Activated T-cell treated with anti-CD3 and anti-CD28 coated beads for 48 hours (primary cell): ENCODE measurements at regions not wholly inside any gene's neighbourhood (a gene's known extent, or its start where the extent isn't known, plus 50 kb on each side); places are given as distances from the start of the nearest gene placed in this dataset.
"Not testable (repeated sequence)": the region's sequence is repeated elsewhere in the genome, so short reads cannot be mapped to it uniquely, and the experiment has no call there.

ENCODE experiments used
- DNase-seq: peaks from one replicate; pipeline ENCODE4 v3.0.0-alpha.2; 2020; ENCODE audit warnings: low read depth

DNA sequence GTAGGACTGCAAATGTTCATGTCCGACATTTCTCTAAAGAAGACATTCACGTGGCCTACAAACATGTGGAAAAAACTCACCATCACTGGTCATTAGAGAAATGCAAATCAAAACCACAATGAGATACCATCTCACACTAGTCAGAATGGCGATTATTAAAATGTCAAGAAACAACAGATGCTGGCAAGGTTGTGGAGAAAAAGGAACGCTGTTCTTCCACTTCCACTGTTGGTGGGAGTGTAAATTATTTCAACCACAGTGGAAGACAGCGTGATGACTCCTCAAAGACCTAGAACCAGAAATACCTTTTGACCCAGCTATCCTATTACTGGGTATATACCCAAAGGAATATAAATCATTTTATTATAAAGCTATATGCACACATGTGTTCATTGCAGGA lies 253.9 kb upstream of the UBASH3B start:
- DNase-seq: not testable (repeated sequence)

- DNase-seq: no peak
Measured at GRCh38 chr11:122399375-122399774, 256.1 kb upstream of the UBASH3B start.

DNA sequence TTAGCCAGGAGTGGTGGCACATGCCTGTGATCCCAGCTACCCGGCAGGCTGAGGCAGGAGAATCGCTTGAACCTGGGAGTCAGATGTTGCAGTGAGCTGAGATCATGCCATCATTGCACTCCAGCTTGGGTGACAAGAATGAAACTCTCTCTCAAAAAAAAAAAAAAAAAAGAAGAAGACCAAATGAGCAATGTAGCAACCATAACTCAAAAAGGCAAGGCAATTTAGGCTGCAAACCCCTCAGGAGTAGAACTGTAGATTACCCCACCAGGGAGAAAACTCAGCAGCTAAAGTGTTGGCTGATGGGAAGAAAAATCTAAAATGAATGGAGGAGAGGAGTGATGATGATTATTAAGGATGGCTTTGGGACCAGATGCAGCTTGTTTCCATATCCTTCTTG lies 256.7 kb upstream of the UBASH3B start:
- no peak for DNase-seq

- DNase-seq: no peak
Measured at GRCh38 chr11:122398167-122398566, 257.4 kb upstream of the UBASH3B start.

DNA sequence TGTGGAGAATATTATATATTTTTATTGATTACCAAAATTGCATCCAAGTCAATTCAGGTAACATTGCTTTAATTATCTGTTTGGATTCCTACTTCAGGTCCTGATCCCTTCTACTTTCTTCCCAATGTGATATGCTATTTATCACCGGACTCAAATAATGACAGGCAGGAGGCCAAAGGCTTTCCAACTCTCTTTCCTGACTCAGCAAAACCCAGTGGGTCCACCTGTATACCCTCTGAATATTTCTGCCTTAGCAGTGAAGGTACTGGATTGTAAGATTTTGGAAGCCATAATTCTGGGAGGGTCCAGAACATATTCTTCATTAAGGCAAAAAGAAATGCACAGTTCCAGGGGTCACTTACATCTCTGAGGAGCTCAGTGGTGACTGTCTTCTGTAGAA lies 260.2 kb upstream of the UBASH3B start:
- no peak for DNase-seq

DNA sequence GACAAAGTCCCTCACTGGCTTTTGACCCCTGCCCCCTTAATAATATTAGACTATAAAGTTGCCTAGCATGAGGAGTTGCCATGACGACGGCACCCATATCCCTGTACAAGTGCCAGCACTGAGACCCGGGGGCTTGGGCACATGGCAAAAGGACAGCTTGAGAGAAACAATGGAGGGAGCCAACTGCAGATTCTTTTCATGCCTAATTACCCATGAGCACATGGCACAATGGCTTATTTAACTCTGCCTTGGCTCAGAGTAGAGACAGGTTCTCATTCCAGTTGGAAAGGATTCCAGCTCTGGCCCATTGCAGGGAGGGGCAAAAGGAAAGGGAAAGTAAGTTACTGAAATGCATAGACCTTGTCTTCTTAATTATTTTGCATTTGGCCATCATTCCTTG lies 261.2 kb upstream of the UBASH3B start:
- no peak for DNase-seq

GRCh38 chr11:122393209-122393860 lies 262.2 kb upstream of the UBASH3B start:
- DNase-seq: no peak

GRCh38 chr11:122392508-122392907 lies 263.0 kb upstream of the UBASH3B start:
- DNase-seq: no peak

GRCh38 chr11:122391049-122391448 lies 264.5 kb upstream of the UBASH3B start:
- DNase-seq: no peak

DNA sequence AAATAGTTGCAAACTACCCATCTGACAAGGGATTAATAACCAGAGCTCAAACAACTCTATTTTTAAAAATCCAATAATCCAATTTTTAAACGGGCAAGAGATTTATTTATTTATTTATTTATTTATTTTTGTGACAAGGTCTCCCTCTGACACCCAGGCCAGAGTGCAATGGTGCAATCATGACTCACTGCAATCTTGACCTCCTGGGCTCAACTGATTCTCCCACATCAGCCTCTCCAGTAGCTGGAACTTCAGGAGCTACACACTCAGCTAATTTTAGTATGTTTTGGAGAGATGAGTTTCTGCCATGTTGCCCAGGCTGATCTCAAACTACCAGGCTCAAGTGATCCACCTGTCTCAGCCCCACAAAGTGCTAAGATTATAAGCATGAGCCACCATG lies 267.2 kb upstream of the BLID start:
- no peak for DNase-seq

- DNase-seq: no peak
Measured at GRCh38 chr11:122375687-122376399, 259.8 kb upstream of the BLID start.

- no peak for DNase-seq
Measured at GRCh38 chr11:122368796-122369195, 252.8 kb upstream of the BLID start.

GRCh38 chr11:122367809-122368231 lies 251.8 kb upstream of the BLID start:
- DNase-seq: no peak

DNA sequence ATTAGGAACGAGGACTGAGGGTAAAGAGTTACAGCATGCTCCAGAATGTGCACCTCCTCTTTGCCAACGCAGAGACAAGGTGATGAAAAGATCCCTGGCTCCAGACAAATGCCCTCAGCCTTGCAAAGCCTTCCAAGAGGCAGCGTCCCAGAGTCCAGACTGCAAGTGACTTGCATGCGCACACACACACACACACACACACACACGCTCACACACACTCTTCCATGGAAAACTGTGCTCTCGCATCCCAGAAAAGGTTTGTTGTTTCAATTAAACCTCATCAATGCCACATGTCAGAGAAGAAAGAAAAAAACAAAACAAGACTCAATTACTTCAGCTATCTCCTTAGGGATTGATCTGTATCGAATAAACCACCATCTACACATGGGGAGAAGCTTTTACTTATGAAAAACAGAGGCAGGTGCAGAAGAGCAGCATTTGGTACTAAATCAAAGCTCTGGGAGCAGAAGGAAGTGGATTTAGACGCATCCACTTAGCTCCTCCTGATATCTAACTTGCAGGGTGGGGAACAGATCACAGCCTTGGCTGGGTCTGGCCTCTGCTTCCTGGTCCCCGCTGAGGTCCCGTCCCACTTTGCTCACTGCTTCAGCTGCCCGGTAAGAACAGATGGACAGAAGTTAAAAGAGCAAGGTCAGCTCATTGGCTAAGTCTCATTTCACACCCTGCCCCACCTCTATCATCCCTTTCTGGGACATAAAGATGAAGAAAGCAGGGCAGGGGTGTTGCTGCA lies 249.8 kb upstream of the BLID start:
- DNase-seq: no peak

DNA sequence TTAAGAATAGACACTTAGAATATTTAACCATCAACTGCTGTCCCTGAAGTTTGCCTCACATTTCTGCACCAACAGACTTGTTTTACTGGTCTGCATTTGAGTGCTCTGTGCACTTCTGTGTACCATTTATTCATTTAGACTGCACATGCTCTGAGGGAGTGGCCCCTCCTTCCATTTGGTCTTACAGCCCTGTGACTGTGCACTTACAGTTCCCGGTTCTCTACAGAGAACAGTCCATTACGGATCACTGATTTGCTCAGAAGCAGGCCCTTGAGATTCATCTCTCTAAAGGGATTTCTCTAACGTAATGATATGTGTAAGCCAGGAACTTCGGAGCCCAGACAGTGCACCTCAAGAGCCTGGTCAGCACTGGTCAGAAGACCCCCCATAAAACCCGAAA lies 247.3 kb upstream of the BLID start:
- DNase-seq: no peak

DNA sequence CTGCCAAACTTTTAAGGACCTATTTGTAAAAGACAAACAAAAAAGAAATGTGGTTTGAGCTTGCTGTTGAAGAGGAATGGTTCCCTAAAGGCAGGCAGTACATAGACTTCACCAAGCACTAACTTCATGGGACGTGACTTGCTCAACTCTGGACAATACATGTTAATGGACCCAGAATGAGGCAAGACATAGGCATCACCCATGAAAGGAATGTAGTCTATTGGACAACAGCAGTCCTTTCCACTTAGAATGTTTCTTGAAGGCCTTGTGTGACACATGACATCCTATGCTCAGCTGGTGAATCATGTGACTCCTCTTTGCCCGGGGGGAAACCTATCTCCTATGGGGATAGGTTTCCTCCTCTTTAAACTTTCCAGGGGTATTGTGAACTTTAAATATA lies 246.4 kb upstream of the BLID start:
- no peak for DNase-seq

DNA sequence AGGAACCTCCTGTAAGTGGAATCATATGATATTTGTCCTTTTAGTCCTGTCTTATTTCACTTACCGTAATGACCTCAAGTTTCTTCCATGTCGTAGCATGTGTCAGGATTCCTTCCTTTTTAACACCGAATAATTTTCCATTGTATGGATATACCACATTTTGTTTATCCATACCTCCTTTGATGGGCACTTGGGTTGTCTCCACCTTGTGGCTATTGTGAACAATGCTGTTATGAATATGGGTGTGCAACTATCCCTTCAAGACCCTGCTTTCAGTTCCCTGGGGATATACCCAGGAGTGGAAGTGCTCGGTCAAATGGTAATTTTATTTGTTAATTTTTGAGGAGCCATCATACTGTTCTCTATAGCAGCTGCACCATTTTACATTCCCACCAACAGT lies 244.9 kb upstream of the BLID start:
- no peak for DNase-seq

GRCh38 chr11:122359081-122359571 lies 243.1 kb upstream of the BLID start:
- DNase-seq: no peak

DNA sequence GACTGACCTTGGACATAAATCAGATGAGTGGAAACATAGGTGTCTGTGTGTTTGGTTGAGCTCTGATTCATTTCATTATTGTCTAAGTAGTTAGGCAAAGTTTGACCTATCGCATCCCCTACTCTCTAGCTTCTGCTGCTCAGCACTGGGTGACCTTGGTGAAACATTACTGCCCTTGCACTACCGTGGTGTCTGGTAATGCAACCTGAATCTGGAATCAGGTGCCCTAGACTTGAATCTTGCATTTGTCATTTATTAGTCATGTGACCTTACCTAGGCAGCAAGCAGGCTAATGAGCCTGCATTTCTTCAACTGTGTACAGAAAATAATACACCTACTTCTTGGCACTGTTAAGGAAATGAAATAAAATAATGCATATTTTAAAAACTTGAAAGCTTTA lies 242.3 kb upstream of the BLID start:
- DNase-seq: no peak

GRCh38 chr11:122355968-122356367 lies 240.0 kb upstream of the BLID start:
- DNase-seq: no peak

- DNase-seq: no peak
Measured at GRCh38 chr11:122354025-122354697, 238.1 kb upstream of the BLID start.

- DNase-seq: no peak
Measured at GRCh38 chr11:122353561-122353960, 237.5 kb upstream of the BLID start.
